ENCODE measurements at regions not wholly inside any gene's neighbourhood (a gene's known extent, or its start where the extent isn't known, plus 50 kb on each side); places are given as distances from the start of the nearest gene placed in this dataset.

GRCh38 chr6:4449409-4449808, 314.0 kb upstream of the ECI2 start:
- TF ChIP-seq ZFP3 (CRISPR knock-in tag; IDR thresholded peaks at IDR 0.05) (no peak), ESRRG (CRISPR knock-in tag; IDR thresholded peaks at IDR 0.05) (no peak), PATZ1 (CRISPR knock-in tag; IDR thresholded peaks at IDR 0.05; ENCODE audit: borderline replicate concordance) (no peak), CSDC2 (CRISPR knock-in tag; IDR thresholded peaks at IDR 0.05) (no peak), SNAI2 (CRISPR knock-in tag; IDR thresholded peaks at IDR 0.05) (no peak), BACH2 (CRISPR knock-in tag; IDR thresholded peaks at IDR 0.05; ENCODE audit: borderline replicate concordance) (no peak), GLIS3 (CRISPR knock-in tag; IDR thresholded peaks at IDR 0.05) (no peak), ZC3H10 (CRISPR knock-in tag; IDR thresholded peaks at IDR 0.05) (no peak), PPARA (CRISPR knock-in tag; IDR thresholded peaks at IDR 0.05; ENCODE audit: borderline replicate concordance) (no peak), TOX (CRISPR knock-in tag; IDR thresholded peaks at IDR 0.05; ENCODE audit: borderline replicate concordance) (no peak), CREB5 (CRISPR knock-in tag; IDR thresholded peaks at IDR 0.05; ENCODE audit: low read depth) (no peak), CSRNP3 (CRISPR knock-in tag; IDR thresholded peaks at IDR 0.05) (no peak)

Measured in SK-N-SH treated with all-trans-retinoic acid at 6 μM for 48 hours (cell line).